ENCODE measurements at regions not wholly inside any gene's neighbourhood (a gene's known extent, or its start where the extent isn't known, plus 50 kb on each side); places are given as distances from the start of the nearest gene placed in this dataset.

- TF ChIP-seq, protein P1, sequence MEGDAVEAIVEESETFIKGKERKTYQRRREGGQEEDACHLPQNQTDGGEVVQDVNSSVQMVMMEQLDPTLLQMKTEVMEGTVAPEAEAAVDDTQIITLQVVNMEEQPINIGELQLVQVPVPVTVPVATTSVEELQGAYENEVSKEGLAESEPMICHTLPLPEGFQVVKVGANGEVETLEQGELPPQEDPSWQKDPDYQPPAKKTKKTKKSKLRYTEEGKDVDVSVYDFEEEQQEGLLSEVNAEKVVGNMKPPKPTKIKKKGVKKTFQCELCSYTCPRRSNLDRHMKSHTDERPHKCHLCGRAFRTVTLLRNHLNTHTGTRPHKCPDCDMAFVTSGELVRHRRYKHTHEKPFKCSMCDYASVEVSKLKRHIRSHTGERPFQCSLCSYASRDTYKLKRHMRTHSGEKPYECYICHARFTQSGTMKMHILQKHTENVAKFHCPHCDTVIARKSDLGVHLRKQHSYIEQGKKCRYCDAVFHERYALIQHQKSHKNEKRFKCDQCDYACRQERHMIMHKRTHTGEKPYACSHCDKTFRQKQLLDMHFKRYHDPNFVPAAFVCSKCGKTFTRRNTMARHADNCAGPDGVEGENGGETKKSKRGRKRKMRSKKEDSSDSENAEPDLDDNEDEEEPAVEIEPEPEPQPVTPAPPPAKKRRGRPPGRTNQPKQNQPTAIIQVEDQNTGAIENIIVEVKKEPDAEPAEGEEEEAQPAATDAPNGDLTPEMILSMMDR (IDR thresholded peaks at IDR 0.05), result no peak
- no peak for TF ChIP-seq POLR2A (IDR thresholded peaks at IDR 0.05)
These were observed 101.3 kb upstream of the BANK1 start for GRCh38 chr4:101689220-101689619.
